Lung (tissue), 11 donors: ENCODE measurements at regions not wholly inside any gene's neighbourhood (a gene's known extent, or its start where the extent isn't known, plus 50 kb on each side); places are given as distances from the start of the nearest gene placed in this dataset.

Experiments
- ATAC-seq: fragments of 200-7000 bp; cut with Tn5 transposase; one replicate; pipeline ENCODE4 v1.9.1; 2020; ENCODE audit warnings: moderate number of reproducible peaks; ENCODE audit not compliant: insufficient read depth, low FRiP score
- DNase-seq, 3 donors: peaks; one replicate each; pipeline ENCODE4 v3.0.0-alpha.2; 2013 to 2017
- H3K27ac ChIP-seq, 2 donors: one replicate each; pipeline ENCODE4 v1.5.1; 2013; ENCODE audit warnings: mild to moderate bottlenecking in 2 of 2, moderate library complexity in 2 of 2, control low read depth in 1 of 2, inconsistent platforms in 1 of 2, low read depth in 1 of 2, low read length in 1 of 2
- H3K27me3 ChIP-seq, 3 donors: one replicate each; pipeline ENCODE4 v1.5.1; 2013; ENCODE audit warnings: low read length in 2 of 3; ENCODE audit not compliant: control insufficient read depth in 3 of 3, insufficient read depth in 3 of 3
- H3K36me3 ChIP-seq, 4 donors: one replicate each; pipeline ENCODE4 v1.5.1; 2013; ENCODE audit warnings: low read length in 4 of 4, mild to moderate bottlenecking in 1 of 4, moderate library complexity in 1 of 4; ENCODE audit not compliant: control insufficient read depth in 4 of 4, insufficient read depth in 4 of 4
- H3K4me1 ChIP-seq, 5 donors: one replicate each; pipeline ENCODE4 v1.5.1; 2013; ENCODE audit warnings: low read length in 5 of 5, mild to moderate bottlenecking in 2 of 5, moderate library complexity in 1 of 5; ENCODE audit not compliant: control insufficient read depth in 5 of 5, insufficient read depth in 5 of 5
- H3K4me3 ChIP-seq: one replicate; pipeline ENCODE4 v1.5.1; 2013; ENCODE audit warnings: mild to moderate bottlenecking, control low read depth, moderate library complexity
- H3K9ac ChIP-seq, 2 donors: one replicate each; pipeline ENCODE4 v1.5.1; 2013; ENCODE audit warnings: low read length in 2 of 2, control low read depth in 1 of 2; ENCODE audit not compliant: insufficient read depth in 1 of 2
- H3K9me3 ChIP-seq, 4 donors: one replicate each; pipeline ENCODE4 v1.5.1; 2013; ENCODE audit warnings: low read length in 3 of 4, mild to moderate bottlenecking in 1 of 4, moderate library complexity in 1 of 4; ENCODE audit not compliant: control insufficient read depth in 4 of 4, insufficient read depth in 3 of 4
- CTCF ChIP-seq: IDR thresholded peaks from 2 replicates; pipeline ENCODE4 v1.5.1; 2012; ENCODE audit warnings: mild to moderate bottlenecking; ENCODE audit errors: control extremely low read depth, extremely low read depth
- WGBS, 2 donors: extraction: QIAGEN DNeasy Blood & Tissue Kit; methylation state at CpG; one replicate each; pipeline ENCODE4 v1.1.7; 2013; 5-methylcytosine and 5-hydroxymethylcytosine counted together
- donor health status: control.
- donor health status: control.
- donor health status: Bipolar disorder and iron deficiency.
- donor health status: healthy.
- donor health status: DM: yes; HTN: yes; CAD: no.

GRCh38 chr13:22594041-22594440 lies 586.7 kb upstream of the SGCG start:
- Histone ChIP-seq H3K36me3 (no peaks in the 10 kb centered on the region), H3K9ac (no peak overlapping the region), H3K9me3 (no peaks in the 10 kb centered on the region), H3K4me1 (peaks cover 0 to 4% (median 0%) of the 10 kb centered on the region in 5 donors), H3K4me3 (no peak overlapping the region), H3K27ac (no peak overlapping the region), H3K27me3 (no peaks in the 10 kb centered on the region)
- peak; percentile 2 to 19 (median 16) for DNase-seq
- 72 to 80% methylated on average over 10 of the region's 10 CpGs for WGBS, 2 donors
- TF ChIP-seq CTCF, result no peak
- no peak for ATAC-seq

GRCh38 chr13:22596171-22596863 lies 584.5 kb upstream of the SGCG start:
- TF ChIP-seq CTCF, result no peak
- WGBS, 2 donors, result 42 to 52% methylated on average over 5 of the region's 5 CpGs
- ATAC-seq (no peak), DNase-seq (no peak)
- Histone ChIP-seq H3K9me3 (no peaks in the 10 kb centered on the region), H3K9ac (no peak overlapping the region), H3K4me1 (peaks cover 0 to 4% (median 0%) of the 10 kb centered on the region in 5 donors), H3K4me3 (no peak overlapping the region), H3K27ac (no peak overlapping the region), H3K27me3 (no peaks in the 10 kb centered on the region), H3K36me3 (no peaks in the 10 kb centered on the region)

GRCh38 chr13:22599156-22599555 lies 581.6 kb upstream of the SGCG start:
- Histone ChIP-seq H3K9ac (no peak overlapping the region), H3K9me3 (no peaks in the 10 kb centered on the region), H3K4me1 (peaks cover 0 to 4% (median 0%) of the 10 kb centered on the region in 5 donors), H3K4me3 (no peak overlapping the region), H3K27me3 (no peaks in the 10 kb centered on the region), H3K36me3 (no peaks in the 10 kb centered on the region), H3K27ac (no peak overlapping the region)
- TF ChIP-seq CTCF, result no peak
- peak in 1 of 3 donors; percentile 6 for DNase-seq
- ATAC-seq, result no peak

- Histone ChIP-seq H3K9ac (no peak overlapping the region), H3K9me3 (peaks cover 0 to under 1% (median 0%) of the 10 kb centered on the region in 4 donors), H3K4me1 (no peaks in the 10 kb centered on the region), H3K27me3 (no peaks in the 10 kb centered on the region), H3K36me3 (no peaks in the 10 kb centered on the region), H3K4me3 (no peak overlapping the region), H3K27ac (no peak overlapping the region)
- ATAC-seq (no peak), DNase-seq (no peak)
- TF ChIP-seq CTCF, result no peak
- 86 to 88% methylated on average over 3 of the region's 3 CpGs for WGBS, 2 donors
These were observed 562.8 kb upstream of the SGCG start for GRCh38 chr13:22618002-22618401.
